ENCODE measurements at regions not wholly inside any gene's neighbourhood (a gene's known extent, or its start where the extent isn't known, plus 50 kb on each side); places are given as distances from the start of the nearest gene placed in this dataset.

DNA sequence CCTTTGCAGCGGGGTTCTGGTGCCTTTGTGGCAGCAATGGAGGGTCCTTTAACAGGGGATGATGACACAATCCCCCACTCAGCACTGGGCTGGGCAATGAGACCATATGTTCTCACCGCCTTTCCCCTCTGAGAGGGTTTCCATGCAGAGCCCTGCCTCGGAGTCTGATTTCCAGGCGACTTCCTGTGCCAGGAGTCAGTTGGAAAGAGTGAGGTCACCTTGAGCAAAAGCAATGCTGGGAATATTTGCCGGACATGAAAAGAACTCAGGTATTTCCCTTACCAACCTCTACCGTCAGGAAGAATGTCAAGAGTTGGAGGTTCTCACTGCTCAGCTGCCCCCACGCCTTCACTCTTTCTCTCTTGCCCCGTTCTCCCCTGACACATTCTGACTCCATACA lies 284.2 kb upstream of the IRX1 start:
- TF ChIP-seq EZH2 (IDR thresholded peaks at IDR 0.05; ENCODE audit: low read length, unreplicated experiment), result no peak
- TF ChIP-seq, protein P1, sequence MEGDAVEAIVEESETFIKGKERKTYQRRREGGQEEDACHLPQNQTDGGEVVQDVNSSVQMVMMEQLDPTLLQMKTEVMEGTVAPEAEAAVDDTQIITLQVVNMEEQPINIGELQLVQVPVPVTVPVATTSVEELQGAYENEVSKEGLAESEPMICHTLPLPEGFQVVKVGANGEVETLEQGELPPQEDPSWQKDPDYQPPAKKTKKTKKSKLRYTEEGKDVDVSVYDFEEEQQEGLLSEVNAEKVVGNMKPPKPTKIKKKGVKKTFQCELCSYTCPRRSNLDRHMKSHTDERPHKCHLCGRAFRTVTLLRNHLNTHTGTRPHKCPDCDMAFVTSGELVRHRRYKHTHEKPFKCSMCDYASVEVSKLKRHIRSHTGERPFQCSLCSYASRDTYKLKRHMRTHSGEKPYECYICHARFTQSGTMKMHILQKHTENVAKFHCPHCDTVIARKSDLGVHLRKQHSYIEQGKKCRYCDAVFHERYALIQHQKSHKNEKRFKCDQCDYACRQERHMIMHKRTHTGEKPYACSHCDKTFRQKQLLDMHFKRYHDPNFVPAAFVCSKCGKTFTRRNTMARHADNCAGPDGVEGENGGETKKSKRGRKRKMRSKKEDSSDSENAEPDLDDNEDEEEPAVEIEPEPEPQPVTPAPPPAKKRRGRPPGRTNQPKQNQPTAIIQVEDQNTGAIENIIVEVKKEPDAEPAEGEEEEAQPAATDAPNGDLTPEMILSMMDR (conservative IDR thresholded peaks at IDR 0.05; ENCODE audit: low read depth, low read length), result no peak
- no peak for TF ChIP-seq EZH2phosphoT487 (IDR thresholded peaks at IDR 0.05; ENCODE audit: borderline replicate concordance, low read length)
